ENCODE measurements at regions not wholly inside any gene's neighbourhood (a gene's known extent, or its start where the extent isn't known, plus 50 kb on each side); places are given as distances from the start of the nearest gene placed in this dataset.

- TF ChIP-seq FOXK2 (IDR thresholded peaks at IDR 0.05), result no peak
- TF ChIP-seq, protein P1, sequence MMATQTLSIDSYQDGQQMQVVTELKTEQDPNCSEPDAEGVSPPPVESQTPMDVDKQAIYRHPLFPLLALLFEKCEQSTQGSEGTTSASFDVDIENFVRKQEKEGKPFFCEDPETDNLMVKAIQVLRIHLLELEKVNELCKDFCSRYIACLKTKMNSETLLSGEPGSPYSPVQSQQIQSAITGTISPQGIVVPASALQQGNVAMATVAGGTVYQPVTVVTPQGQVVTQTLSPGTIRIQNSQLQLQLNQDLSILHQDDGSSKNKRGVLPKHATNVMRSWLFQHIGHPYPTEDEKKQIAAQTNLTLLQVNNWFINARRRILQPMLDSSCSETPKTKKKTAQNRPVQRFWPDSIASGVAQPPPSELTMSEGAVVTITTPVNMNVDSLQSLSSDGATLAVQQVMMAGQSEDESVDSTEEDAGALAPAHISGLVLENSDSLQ (IDR thresholded peaks at IDR 0.05), result no peak
- TF ChIP-seq FOXA1 (IDR thresholded peaks at IDR 0.05), result no peak
- TF ChIP-seq SP1 (IDR thresholded peaks at IDR 0.05), result no peak
- TF ChIP-seq LEF1 (IDR thresholded peaks at IDR 0.05; ENCODE audit: borderline replicate concordance), result no peak
- no peak for TF ChIP-seq BHLHE40 (IDR thresholded peaks at IDR 0.05; ENCODE audit: borderline replicate concordance)
- TF ChIP-seq HDGF (IDR thresholded peaks at IDR 0.05; ENCODE audit: borderline replicate concordance), result no peak
- no peak for TF ChIP-seq NFRKB (IDR thresholded peaks at IDR 0.05)
- TF ChIP-seq FOXM1 (IDR thresholded peaks at IDR 0.05; ENCODE audit: borderline replicate concordance), result no peak
These were observed 150.1 kb upstream of the NEIL3 start for GRCh38 chr4:177159600-177159999.

Measured in HEK293T (cell line).